Activated naive CD4-positive, alpha-beta T cell treated with anti-CD3 and anti-CD28 coated beads, Interleukin-2, amount 50 U/mL, for 72 hours (primary cell): ENCODE measurements at regions not wholly inside any gene's neighbourhood (a gene's known extent, or its start where the extent isn't known, plus 50 kb on each side); places are given as distances from the start of the nearest gene placed in this dataset.
A peak's percentile ranks its signal among the peaks of the same experiment; 100 is the strongest.
"Not testable (repeated sequence)": the region's sequence is repeated elsewhere in the genome, so short reads cannot be mapped to it uniquely, and the experiment has no call there.

Experiments used
- ATAC-seq, 2 donors: fragments of 150-1000 bp; cut with Tn5 transposase; 2 replicates each; pipeline ENCODE4 v1.10.0; 2021; ENCODE audit warnings: mild to moderate bottlenecking in 2 of 2, moderate library complexity in 2 of 2
- DNase-seq, 2 donors: peaks; one replicate each; pipeline ENCODE4 v3.0.0; 2021 to 2022; ENCODE audit warnings: low spot score in 2 of 2
- H3K27ac Mint-ChIP-seq, 2 donors: one replicate each; pipeline ENCODE4 v1.8.0; 2022; ENCODE audit warnings: mild to moderate bottlenecking in 2 of 2, mixed read lengths in 2 of 2
- H3K36me3 Mint-ChIP-seq, 2 donors: one replicate each; pipeline ENCODE4 v1.8.0; 2022; ENCODE audit warnings: mixed read lengths in 2 of 2
- H3K9me3 Mint-ChIP-seq, 2 donors: one replicate each; pipeline ENCODE4 v1.8.0; 2022; ENCODE audit warnings: mixed read lengths in 2 of 2

DNA sequence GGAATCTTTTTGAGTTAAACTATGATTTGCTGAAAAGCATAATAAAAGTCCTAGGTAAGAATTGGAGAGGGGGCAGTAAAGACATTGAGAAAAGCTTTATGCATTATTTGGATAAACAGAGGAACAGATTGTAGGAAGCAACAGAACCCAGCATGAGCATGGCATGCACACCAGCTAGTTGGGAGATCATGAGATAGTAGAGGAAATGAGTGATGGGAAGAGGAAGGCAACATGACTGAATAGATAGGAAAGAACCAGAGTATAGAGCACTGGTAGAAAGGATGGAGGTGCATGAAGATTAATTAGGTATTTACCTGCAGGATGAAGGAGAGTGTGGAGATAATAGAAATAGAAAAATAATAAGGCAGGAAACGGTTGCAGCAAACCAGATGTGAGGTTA is 248.5 kb upstream of the LMO3 start:
- no peak overlapping the region for H3K27ac Mint-ChIP-seq
- H3K9me3 Mint-ChIP-seq = no peaks in the 10 kb centered on the region
- no peak for DNase-seq
- H3K36me3 Mint-ChIP-seq = no peaks in the 10 kb centered on the region
- ATAC-seq = no peak

DNA sequence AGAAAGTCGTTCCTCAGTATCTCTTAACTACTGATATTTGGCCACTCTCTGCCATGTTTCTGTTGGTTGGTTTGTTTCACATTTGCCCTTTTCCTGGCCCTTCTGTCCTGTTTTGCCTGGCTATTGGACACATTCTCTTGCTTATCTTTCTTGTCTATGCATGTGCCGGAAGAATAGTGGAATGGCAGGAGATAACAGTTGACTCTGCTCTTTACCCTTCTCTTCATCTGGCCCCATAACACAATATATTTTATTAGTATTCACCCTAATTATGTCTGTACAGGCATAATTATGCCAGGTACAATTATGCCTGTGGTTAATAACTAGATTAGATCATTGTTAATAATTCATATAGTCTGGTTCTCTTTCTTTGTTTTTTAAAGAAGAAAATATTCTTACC is 243.5 kb upstream of the LMO3 start:
- peaks cover 8% of the 10 kb centered on the region in 2 donors for H3K9me3 Mint-ChIP-seq
- no peak overlapping the region for H3K27ac Mint-ChIP-seq
- H3K36me3 Mint-ChIP-seq = no peaks in the 10 kb centered on the region
- DNase-seq (no peak), ATAC-seq (no peak)

DNA sequence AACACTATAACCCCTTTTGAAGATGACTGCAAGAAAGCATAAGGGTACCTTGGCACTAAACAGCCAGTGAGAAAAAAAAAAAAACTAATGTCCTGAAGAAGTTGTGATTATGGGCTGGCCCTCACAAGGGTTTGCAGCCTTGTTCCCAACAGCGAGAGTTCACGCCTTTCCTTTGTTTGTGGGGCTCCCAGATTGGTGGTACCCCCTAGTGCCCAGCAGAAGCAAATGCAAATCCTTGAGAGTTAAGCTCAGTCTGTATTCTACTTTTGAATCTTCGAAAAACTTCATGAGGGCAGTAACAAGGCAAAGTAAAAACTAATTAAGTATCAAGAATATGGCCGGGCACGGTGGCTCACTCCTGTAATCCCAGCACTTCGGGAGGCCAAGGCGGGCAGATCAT is 238.9 kb upstream of the LMO3 start:
- Mint-ChIP-seq H3K27ac (no peak overlapping the region), H3K36me3 (no peaks in the 10 kb centered on the region), H3K9me3 (peaks cover 12 to 16% of the 10 kb centered on the region in 2 donors)
- ATAC-seq (no peak), DNase-seq (no peak)

DNA sequence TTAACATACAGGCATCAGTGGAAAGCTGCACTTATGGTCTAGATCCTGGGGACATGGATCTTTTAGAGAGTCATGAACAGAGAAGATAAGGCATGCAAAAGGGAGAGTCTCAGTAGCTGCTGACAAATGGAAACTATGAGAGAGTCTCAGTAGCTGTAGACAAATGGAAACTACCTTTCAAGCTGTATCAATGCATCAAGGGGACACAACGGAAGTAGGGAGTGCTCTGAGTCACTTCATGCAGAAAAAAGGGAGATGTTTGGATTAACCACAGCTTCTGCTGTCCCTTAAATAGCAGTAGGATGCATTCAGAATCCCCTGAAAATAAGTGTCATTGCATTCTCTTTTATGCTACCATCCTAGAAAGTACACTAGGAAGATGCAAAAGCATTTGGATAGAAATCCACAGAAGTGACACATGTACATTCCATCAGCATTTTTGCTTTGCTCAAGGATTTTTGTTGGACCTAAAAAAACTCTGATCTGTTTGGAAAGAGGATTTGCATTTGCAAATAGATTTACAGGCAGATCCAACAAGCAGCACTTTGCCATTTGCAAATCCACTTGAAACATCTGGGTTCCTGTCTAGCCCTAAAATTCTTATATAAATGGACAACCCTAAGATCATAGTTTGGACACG is 227.5 kb upstream of the LMO3 start:
- Mint-ChIP-seq H3K27ac (no peak overlapping the region), H3K36me3 (no peaks in the 10 kb centered on the region), H3K9me3 (peaks cover 14 to 29% of the 10 kb centered on the region in 2 donors)
- ATAC-seq (peak in 1 of 2 donors; percentile 63), DNase-seq (no peak)

DNA sequence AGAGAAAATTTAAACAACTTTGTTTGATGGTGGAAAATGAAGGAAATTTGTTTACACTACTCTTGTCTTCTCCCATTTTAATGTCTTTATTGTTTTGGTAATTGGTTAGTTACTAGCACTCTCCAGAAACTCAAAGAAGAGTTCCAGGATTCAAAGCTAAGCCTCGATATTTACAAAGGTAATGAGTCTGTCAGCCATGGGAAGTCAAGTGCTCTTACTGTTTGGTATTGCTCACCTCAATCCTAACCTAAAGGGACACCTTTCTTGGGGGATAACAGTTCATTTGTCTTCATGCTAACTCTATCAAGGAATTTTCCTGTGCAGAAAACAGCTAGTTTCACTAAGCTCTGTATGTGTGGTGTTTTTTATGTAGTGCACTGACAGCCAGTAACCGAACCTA is 222.9 kb upstream of the LMO3 start:
- no peak for ATAC-seq
- Mint-ChIP-seq H3K9me3 (peaks cover 12 to 23% of the 10 kb centered on the region in 2 donors), H3K36me3 (peaks cover 0 to 5% of the 10 kb centered on the region in 2 donors)

DNA sequence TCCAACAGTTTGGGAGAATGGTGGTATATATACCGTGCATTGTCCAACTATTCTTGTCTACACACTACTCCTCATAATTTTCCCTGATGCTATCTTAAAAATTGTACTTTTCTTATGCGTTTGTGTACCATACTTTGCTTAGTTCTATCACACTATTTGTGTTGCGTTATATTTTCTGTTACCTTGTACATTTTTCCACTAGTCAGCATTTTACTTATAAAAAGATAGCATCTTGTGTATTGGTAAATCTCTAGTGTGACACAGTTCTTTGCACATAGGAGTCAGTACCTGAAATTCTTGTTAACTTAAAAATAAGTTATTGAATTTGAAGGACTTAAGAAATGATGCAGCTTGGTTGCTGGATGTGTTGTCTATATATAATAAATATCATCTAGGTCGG is 201.8 kb upstream of the LMO3 start:
- peaks cover 21 to 26% of the 10 kb centered on the region in 2 donors for H3K9me3 Mint-ChIP-seq
- DNase-seq = no peak
- H3K27ac Mint-ChIP-seq = no peak overlapping the region

More for the DNA sequence above, 222.9 kb upstream of the LMO3 start:
- DNase-seq = no peak
- H3K27ac Mint-ChIP-seq = no peak overlapping the region

DNA sequence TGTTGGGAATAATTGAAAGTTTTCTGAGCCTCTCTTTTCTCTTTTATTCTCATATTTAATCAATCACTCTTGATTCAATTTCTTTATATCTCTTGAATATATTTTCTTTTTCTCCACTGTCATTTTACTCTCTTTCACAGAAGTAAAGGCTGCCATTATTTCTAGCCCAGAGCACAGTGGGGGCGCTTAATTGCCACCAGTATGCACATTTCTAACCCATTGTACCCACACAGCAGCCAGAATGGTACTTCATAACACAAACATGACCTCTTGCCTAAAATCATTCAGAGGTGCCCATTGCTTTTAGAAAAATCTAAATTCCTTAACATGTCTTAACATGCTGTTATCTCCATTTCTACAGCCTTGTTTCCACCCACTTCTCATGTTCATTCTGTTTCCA is 190.2 kb upstream of the LMO3 start:
- Mint-ChIP-seq H3K9me3 (peaks cover 15 to 30% of the 10 kb centered on the region in 2 donors), H3K36me3 (no peaks in the 10 kb centered on the region), H3K27ac (no peak overlapping the region)
- DNase-seq = no peak
- ATAC-seq = no peak

More for the DNA sequence above, 201.8 kb upstream of the LMO3 start:
- ATAC-seq = no peak
- H3K36me3 Mint-ChIP-seq = peaks cover 0 to 5% of the 10 kb centered on the region in 2 donors

DNA sequence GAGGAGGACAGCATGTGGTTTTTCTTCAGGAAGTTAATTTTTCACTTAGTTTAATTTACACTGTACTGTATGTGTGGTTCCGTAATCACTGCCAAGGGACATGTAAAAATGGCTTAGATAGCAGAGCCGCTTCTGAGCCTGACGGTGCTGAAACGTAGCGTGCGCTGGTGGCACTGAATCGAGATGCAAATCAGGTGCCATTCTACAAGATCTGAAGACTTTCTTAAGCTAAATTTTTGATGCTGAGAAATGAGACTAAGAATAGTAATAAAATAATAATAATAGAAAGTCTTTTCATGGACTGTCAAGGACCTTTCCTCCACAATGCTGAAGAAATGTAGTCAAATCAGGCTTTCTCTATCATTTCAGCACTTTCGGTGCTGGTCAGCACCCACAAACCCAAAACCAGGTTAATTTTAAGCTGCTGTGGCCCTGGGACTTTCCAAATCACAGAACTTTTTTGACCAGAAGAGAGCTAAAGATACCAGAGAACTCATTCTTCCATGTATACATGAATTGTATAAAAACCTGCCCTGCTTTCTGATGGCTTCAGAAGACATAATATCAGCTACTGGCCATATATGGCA is 183.3 kb upstream of the LMO3 start:
- peaks cover 25 to 28% of the 10 kb centered on the region in 2 donors for H3K9me3 Mint-ChIP-seq

DNA sequence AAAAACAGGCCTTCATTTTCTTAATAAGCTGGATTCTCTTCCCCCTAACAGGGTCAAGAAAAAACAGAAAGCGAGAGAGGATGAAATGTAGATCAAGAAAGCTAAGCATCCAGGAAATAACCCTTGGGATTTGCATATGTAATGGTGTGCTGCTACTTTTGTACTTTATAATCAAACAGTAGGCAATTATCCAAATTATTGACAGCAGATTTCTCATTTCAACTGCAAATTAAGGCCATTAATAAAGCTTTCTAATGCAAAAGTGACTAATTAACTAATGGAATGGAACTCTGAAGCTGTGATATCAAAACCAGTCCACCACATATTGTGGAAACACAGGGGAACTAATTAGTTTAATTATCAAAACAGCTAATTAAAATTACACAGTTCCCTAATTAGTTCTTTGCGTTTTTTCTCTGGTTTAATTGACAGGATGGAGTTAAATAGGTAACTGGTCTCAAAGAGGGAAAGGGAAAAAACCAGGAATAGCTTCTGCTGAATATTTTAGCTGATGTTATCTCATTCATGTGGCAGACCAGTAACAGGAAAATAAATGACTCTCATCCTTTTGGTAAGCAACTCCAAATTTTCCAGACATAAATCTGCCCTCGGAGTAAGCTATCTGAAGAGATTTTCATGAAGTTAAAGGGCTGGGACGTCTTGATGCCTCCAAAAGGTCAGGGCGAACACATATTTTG is 182.7 kb upstream of the LMO3 start:
- H3K9me3 Mint-ChIP-seq = peaks cover 23 to 24% of the 10 kb centered on the region in 2 donors
- H3K27ac Mint-ChIP-seq = no peak overlapping the region
- DNase-seq (no peak), ATAC-seq (no peak)
- H3K36me3 Mint-ChIP-seq = no peaks in the 10 kb centered on the region

More for the DNA sequence above, 183.3 kb upstream of the LMO3 start:
- H3K36me3 Mint-ChIP-seq = no peaks in the 10 kb centered on the region
- H3K27ac Mint-ChIP-seq = no peak overlapping the region
- ATAC-seq = no peak
- no peak for DNase-seq

DNA sequence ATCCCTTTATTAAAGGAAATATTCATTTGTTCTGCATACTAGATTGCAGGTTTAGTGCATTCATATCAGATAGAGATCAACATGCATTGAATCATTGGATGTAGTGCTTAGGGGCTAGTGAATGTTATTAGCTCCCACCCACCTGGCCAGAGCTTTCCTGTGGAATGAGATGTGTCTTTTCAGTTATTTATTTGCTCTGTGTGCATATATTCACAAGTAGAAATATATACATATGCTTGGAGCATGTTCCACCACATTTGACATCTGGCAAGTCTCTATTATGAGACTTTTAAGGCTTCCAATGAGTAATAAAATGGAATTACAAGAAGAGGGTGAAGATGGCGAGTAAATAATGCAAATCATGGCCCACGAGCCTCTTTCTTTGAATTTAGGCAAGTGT is 180.0 kb upstream of the LMO3 start:
- no peaks in the 10 kb centered on the region for H3K36me3 Mint-ChIP-seq

DNA sequence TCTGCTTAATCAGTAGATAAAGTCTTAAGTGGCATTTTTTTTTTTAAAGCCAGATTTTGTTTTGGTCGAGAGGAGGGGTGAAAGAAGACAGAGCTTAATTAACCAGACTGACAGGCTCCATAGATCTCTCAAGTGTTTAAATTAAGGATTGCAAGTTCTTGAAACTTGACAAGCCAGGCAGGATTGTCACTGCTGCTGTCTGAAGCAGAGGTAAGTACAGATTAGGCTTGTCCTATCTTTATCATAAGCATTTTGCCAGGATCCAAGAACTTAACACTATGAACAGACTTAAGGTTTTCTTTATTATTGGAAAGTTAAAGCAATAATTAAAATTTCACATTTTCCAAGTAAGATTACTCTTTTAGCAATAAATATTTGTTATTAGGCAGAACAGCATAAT is 179.6 kb upstream of the LMO3 start:
- no peak for ATAC-seq
- Mint-ChIP-seq H3K9me3 (peaks cover 5% of the 10 kb centered on the region in 2 donors), H3K36me3 (no peaks in the 10 kb centered on the region), H3K27ac (no peak overlapping the region)
- no peak for DNase-seq

More for the DNA sequence above, 180.0 kb upstream of the LMO3 start:
- DNase-seq = no peak
- no peak for ATAC-seq
- Mint-ChIP-seq H3K27ac (no peak overlapping the region), H3K9me3 (peaks cover 7% of the 10 kb centered on the region in 2 donors)

DNA sequence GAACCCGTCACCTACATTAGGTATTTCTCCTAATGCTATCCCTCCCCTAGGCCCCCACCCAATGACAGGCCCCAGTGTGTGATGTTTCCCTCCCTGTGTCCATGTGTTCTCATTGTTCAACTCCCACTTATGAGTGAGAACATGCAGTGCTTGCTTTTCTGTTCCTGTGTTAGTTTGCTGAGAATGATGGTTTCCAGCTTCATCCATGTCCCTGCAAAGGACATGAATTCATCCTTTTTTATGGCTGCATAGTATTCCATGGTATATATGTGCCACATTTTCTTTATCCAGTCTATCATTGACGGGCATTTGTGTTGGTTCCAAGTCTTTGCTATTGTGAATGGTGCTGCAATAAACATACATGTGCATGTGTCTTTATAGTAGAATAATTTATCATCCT is 163.2 kb upstream of the LMO3 start:
- not testable (repeated sequence) for H3K27ac Mint-ChIP-seq, ATAC-seq, DNase-seq, H3K36me3 Mint-ChIP-seq
- H3K9me3 Mint-ChIP-seq = peaks cover 36 to 51% of the 10 kb centered on the region in 2 donors

DNA sequence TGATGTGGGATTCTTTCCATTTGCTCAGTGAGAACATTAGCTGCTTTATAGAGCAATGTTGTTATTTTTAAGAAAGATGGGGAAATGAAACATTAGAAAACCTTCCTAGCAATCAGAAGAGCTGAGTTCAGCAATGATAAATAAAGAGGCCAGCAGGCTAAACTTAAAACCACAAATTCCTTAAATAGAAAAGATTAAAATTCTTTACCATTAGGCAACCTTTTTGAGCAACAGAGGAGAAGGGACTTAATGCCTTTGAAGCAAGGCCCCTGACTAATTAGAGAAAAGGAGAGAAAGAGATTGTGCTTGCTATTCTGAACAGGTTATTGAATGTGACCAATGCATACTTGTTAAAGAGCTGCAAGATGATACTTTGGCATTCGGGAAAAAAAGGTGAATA is 160.8 kb upstream of the LMO3 start:
- no peak for DNase-seq
- Mint-ChIP-seq H3K36me3 (peaks cover 0 to under 1% of the 10 kb centered on the region in 2 donors), H3K27ac (no peak overlapping the region), H3K9me3 (peaks cover 29 to 50% of the 10 kb centered on the region in 2 donors)
- ATAC-seq = no peak

DNA sequence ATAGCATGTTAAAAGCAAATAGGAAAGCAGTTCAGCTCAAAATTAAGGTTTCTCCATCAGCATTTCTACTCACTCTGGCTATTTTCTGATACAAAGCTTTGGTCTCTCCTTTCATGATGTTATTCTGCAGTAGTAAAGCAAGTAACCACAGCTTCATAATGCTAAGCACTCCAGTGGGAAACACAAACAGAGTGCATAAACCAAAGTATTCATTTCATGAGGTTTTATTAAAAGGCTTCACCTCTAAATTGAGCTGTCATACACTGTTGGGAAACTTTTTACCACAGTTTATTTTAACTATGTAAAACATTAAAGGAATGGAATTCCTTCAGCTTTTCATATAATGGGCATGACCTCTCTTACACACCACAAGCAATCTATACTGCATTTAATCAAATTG is 157.9 kb upstream of the LMO3 start:
- no peak for DNase-seq
- peaks cover 14 to 28% of the 10 kb centered on the region in 2 donors for H3K9me3 Mint-ChIP-seq
- H3K27ac Mint-ChIP-seq = no peak overlapping the region
- ATAC-seq = no peak
- no peaks in the 10 kb centered on the region for H3K36me3 Mint-ChIP-seq

DNA sequence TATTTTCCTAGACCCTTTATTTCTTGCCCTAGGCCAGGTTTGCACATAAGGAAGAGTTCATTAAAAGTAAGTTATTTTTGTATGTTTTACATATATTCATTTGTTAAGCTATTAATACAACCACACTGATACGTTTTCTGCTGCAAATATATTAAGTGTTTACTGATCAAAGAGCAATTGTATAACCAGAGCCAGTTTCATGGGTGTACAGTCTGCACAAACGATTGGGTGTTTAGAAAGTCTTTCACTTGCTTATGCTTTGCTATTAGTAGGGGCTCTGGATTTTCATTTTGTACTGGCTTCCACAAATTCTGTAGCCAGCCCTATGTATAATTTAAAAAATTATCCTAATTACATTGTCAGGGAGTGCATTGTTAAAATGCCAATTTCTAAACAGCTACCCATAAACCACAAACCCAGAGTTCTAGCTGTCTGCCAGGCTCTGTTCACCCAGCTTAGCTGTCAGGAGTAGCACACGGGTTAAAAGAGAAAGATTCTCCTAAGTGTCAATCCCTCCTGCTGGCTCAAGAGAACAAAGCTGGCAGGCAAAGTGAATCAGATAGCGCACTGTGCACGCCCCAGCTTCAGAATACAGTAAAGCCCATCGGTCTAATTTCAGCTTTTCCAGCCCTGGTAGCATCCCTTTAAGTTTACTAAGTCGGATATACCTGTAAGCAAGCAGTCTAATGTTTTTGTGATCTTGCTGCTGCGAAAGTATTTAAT is 151.0 kb upstream of the LMO3 start:
- Mint-ChIP-seq H3K27ac (no peak overlapping the region), H3K9me3 (peaks cover 0 to 9% of the 10 kb centered on the region in 2 donors), H3K36me3 (no peaks in the 10 kb centered on the region)
- DNase-seq (no peak), ATAC-seq (no peak)

DNA sequence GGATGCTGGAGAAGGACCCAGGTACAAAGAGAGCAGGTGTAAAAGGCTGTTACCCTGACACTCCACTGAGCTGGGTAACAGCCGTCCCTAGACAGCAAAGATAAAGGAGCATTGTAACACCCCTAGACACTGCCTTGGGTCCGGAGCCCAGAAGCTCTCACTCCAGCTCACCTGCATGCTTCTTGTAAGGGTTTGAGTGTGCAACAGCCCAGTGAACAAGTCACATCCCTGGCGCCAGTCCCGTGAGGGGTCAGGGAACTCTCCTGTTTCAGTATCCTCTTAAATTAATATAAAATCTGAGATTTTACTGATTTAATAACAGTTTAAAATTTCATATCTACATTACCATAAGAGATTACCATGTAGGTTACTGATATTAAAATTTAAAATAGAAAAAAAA is 124.8 kb upstream of the LMO3 start:
- peaks cover 7 to 9% of the 10 kb centered on the region in 2 donors for H3K9me3 Mint-ChIP-seq
- no peaks in the 10 kb centered on the region for H3K36me3 Mint-ChIP-seq
- no peak for ATAC-seq
- no peak overlapping the region for H3K27ac Mint-ChIP-seq
- no peak for DNase-seq

DNA sequence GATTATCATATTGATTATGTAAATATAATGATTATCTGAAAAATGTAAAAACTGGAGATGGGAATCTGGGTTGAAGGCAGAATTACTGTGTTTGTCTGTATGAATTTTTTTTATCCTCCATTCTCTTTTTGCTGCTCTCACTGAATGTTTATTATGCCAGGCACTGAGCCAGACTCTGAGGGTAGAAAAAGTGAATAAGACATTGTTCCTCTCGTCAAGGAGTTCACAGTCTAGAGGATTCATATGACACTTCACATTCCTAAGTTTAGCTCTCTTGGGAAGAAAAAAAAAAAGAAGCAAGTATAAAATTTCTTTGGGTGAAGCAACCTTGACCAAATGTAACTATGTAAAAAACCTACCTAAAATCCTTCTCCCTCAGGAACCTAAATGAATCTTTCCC is 120.9 kb upstream of the LMO3 start:
- H3K9me3 Mint-ChIP-seq = peaks cover 0 to 4% of the 10 kb centered on the region in 2 donors
- H3K36me3 Mint-ChIP-seq = no peaks in the 10 kb centered on the region
- ATAC-seq = no peak
- no peak overlapping the region for H3K27ac Mint-ChIP-seq
- DNase-seq = no peak
